H1 (cell line): ENCODE measurements at regions not wholly inside any gene's neighbourhood (a gene's known extent, or its start where the extent isn't known, plus 50 kb on each side); places are given as distances from the start of the nearest gene placed in this dataset.
A peak's percentile ranks its signal among the peaks of the same experiment; 100 is the strongest.

Source experiments
- CTCF ChIA-PET: fragments of 300-600 bp; sonication (Branson Sonifier 250); formaldehyde crosslinking; loops from one replicate; lab custom pipeline; 2021; ENCODE audit not compliant: partially characterized antibody; lab: Charles Lee
- POLR2A ChIA-PET: fragments of 300-600 bp; sonication (Branson Sonifier 250); formaldehyde crosslinking; loops from one replicate; lab custom pipeline; 2021; ENCODE audit warnings: inconsistent platforms; ENCODE audit not compliant: partially characterized antibody; lab: Charles Lee
- DNase-seq, 2 experiments: peaks; one replicate each; pipeline versions ENCODE4 v3.0.0 to v3.0.0-alpha.2; 2010 to 2022; ENCODE audit warnings: low spot score in 2 of 2, low read depth in 1 of 2, mixed read lengths in 1 of 2
- FAIRE-seq: peaks from 2 replicates; lab custom pipeline; 2011; peaks lifted over from hg19 to GRCh38; lab: Jason Lieb, UNC
- H2AFZ ChIP-seq: 2 replicates; pipeline ENCODE4 v1.8.1; 2012; ENCODE audit warnings: low read length, inconsistent platforms
- H2AK5ac ChIP-seq: 2 replicates; pipeline ENCODE4 v1.6.1; 2013; ENCODE audit warnings: low read depth, low read length
- H2BK120ac ChIP-seq: replicated peaks from 2 replicates; pipeline ENCODE3; 2013; ENCODE audit warnings: low read depth, low read length, inconsistent platforms
- H2BK12ac ChIP-seq: 2 replicates; pipeline ENCODE4 v1.6.1; 2013; ENCODE audit warnings: low read depth, low read length
- H2BK15ac ChIP-seq: 2 replicates; pipeline ENCODE4 v1.6.1; 2013; ENCODE audit warnings: low read length
- H2BK20ac ChIP-seq: 2 replicates; pipeline ENCODE4 v1.6.1; 2013; ENCODE audit warnings: low read length
- H2BK5ac ChIP-seq: 2 replicates; pipeline ENCODE4 v1.6.1; 2013; ENCODE audit warnings: low read depth, low read length
- H3K14ac ChIP-seq: 2 replicates; pipeline ENCODE4 v1.6.1; 2013; ENCODE audit warnings: inconsistent platforms; ENCODE audit not compliant: insufficient read length
- H3K18ac ChIP-seq: 2 replicates; pipeline ENCODE4 v1.6.1; 2013; ENCODE audit warnings: low read length; ENCODE audit errors: extremely low read depth
- H3K23ac ChIP-seq: 2 replicates; pipeline ENCODE4 v1.6.1; 2013; ENCODE audit warnings: inconsistent platforms; ENCODE audit not compliant: insufficient read length
- H3K23me2 ChIP-seq: 2 replicates; pipeline ENCODE4 v1.6.1; 2013; ENCODE audit warnings: low read depth, low read length
- H3K27ac ChIP-seq: 2 replicates; pipeline ENCODE4 v1.6.1; 2011; ENCODE audit warnings: low read depth, low read length, inconsistent platforms
- H3K27me3 ChIP-seq, 4 experiments: replicated peaks in 1 of 4; 1 replicate in 1 of 4; 2 replicates in 3 of 4; pipeline versions ENCODE4 v1.6.1 to v1.8.1; 2011 to 2013; ENCODE audit warnings: low read length in 3 of 4, mild to moderate bottlenecking in 3 of 4, inconsistent platforms in 2 of 4, mixed read lengths in 2 of 4, moderate library complexity in 1 of 4; ENCODE audit not compliant: control insufficient read depth in 3 of 4, insufficient read depth in 3 of 4; ENCODE audit errors: extremely low read depth in 1 of 4
- H3K36me3 ChIP-seq, 4 experiments: 2 replicates each; pipeline versions ENCODE4 v1.6.1 to v1.8.1; 2011 to 2013; ENCODE audit warnings: mild to moderate bottlenecking in 4 of 4, low read length in 3 of 4, moderate library complexity in 2 of 4, control low read depth in 1 of 4, inconsistent platforms in 1 of 4; ENCODE audit not compliant: insufficient read depth in 4 of 4, control insufficient read depth in 2 of 4
- H3K4ac ChIP-seq: replicated peaks from 2 replicates; pipeline ENCODE3; 2013; ENCODE audit warnings: low read length, low read depth, mixed read lengths, inconsistent platforms; ENCODE audit not compliant: insufficient read length
- H3K4me1 ChIP-seq, 4 experiments: replicated peaks in 1 of 4; 1 replicate in 1 of 4; 2 replicates in 3 of 4; pipeline versions ENCODE4 v1.6.1 to v1.8.1; 2011 to 2013; ENCODE audit warnings: low read length in 3 of 4, inconsistent platforms in 2 of 4, mixed read lengths in 1 of 4; ENCODE audit not compliant: insufficient read depth in 4 of 4, control insufficient read depth in 3 of 4
- H3K4me2 ChIP-seq, 2 experiments: 2 replicates each; pipeline versions ENCODE4 v1.6.1 to v1.8.1; 2011 to 2013; ENCODE audit warnings: low read depth in 2 of 2, low read length in 2 of 2, control low read depth in 1 of 2, inconsistent platforms in 1 of 2, mild to moderate bottlenecking in 1 of 2; ENCODE audit not compliant: insufficient read depth in 1 of 2
- H3K4me3 ChIP-seq, 4 experiments: fragments of 200-600, 300-600 bp in 1 of 4; sonication (generic), shearing (Covaris generic), sonication (Bioruptor Twin) in 1 of 4; 2 replicates each; pipeline versions ENCODE4 v1.5.1 to v1.8.1; 2011 to 2016; ENCODE audit warnings: low read length in 4 of 4, low read depth in 3 of 4, control low read depth in 2 of 4, inconsistent platforms in 2 of 4, mild to moderate bottlenecking in 2 of 4, mixed read lengths in 1 of 4, moderate library complexity in 1 of 4; ENCODE audit not compliant: insufficient read depth in 2 of 4; ENCODE audit errors: extremely low read depth in 1 of 4
- H3K56ac ChIP-seq: replicated peaks from 2 replicates; pipeline ENCODE3; 2013; ENCODE audit warnings: low read depth, mild to moderate bottlenecking, mixed read lengths, low read length, inconsistent platforms; ENCODE audit not compliant: insufficient read length
- H3K79me1 ChIP-seq: 2 replicates; pipeline ENCODE4 v1.6.1; 2013; ENCODE audit warnings: low read depth, low read length, control low read depth
- H3K79me2 ChIP-seq, 2 experiments: 2 replicates each; pipeline versions ENCODE4 v1.6.1 to v1.8.1; 2012 to 2013; ENCODE audit warnings: low read length in 2 of 2, mild to moderate bottlenecking in 2 of 2, inconsistent platforms in 1 of 2; ENCODE audit not compliant: insufficient read depth in 2 of 2, control insufficient read depth in 1 of 2
- H3K9ac ChIP-seq, 4 experiments: replicated peaks in 1 of 4; 1 replicate in 1 of 4; 2 replicates in 3 of 4; pipeline versions ENCODE4 v1.6.1 to v1.8.1; 2011 to 2013; ENCODE audit warnings: low read depth in 3 of 4, low read length in 3 of 4, control low read depth in 2 of 4, mild to moderate bottlenecking in 2 of 4, moderate library complexity in 2 of 4, inconsistent platforms in 1 of 4; ENCODE audit errors: extremely low read depth in 1 of 4
- H3K9me3 ChIP-seq, 2 experiments: 2 replicates each; pipeline versions ENCODE4 v1.6.1 to v1.8.1; 2012 to 2013; ENCODE audit warnings: mild to moderate bottlenecking in 2 of 2, moderate library complexity in 2 of 2, control low read depth in 1 of 2, inconsistent platforms in 1 of 2, low read depth in 1 of 2, low read length in 1 of 2, mixed read lengths in 1 of 2; ENCODE audit not compliant: insufficient read depth in 2 of 2
- H4K20me1 ChIP-seq, 2 experiments: replicated peaks in 1 of 2; 2 replicates each; pipeline versions ENCODE3 to v1.8.1; 2011 to 2013; ENCODE audit warnings: inconsistent platforms in 2 of 2, low read length in 2 of 2, mild to moderate bottlenecking in 1 of 2; ENCODE audit not compliant: insufficient read depth in 2 of 2, control insufficient read depth in 1 of 2
- H4K5ac ChIP-seq: 2 replicates; pipeline ENCODE4 v1.6.1; 2013; ENCODE audit warnings: low read length, low read depth, mixed read lengths, inconsistent platforms; ENCODE audit not compliant: insufficient read length
- H4K8ac ChIP-seq: 2 replicates; pipeline ENCODE4 v1.8.0; 2013; ENCODE audit warnings: mild to moderate bottlenecking, moderate library complexity, low read length, inconsistent platforms; ENCODE audit not compliant: insufficient read depth; ENCODE audit errors: extremely low read depth
- H4K91ac ChIP-seq: replicated peaks from 2 replicates; pipeline ENCODE3; 2013; ENCODE audit warnings: low read length, mixed read lengths, inconsistent platforms; ENCODE audit not compliant: insufficient read length
- FOSL1 ChIP-seq: IDR thresholded peaks from 2 replicates; pipeline ENCODE4 v1.6.1; 2011; ENCODE audit warnings: mild to moderate bottlenecking, low read depth, low read length, moderate library complexity; ENCODE audit not compliant: insufficient read depth
- RAD21 ChIP-seq, 2 experiments: IDR thresholded peaks in 1 of 2; conservative IDR thresholded peaks in 1 of 2; 2 replicates each; pipeline ENCODE4 v1.6.1; 2011; ENCODE audit warnings: low read depth in 2 of 2, low read length in 2 of 2, improper control_type of control experiment in 1 of 2, inconsistent platforms in 1 of 2, mild to moderate bottlenecking in 1 of 2, moderate library complexity in 1 of 2
- WGBS, 2 experiments: shearing (Covaris generic) in 1 of 2; methylation state at CpG; one replicate each; pipeline versions ENCODE4 v1.1.6 to v1.1.7; 2013 to 2015; ENCODE audit warnings: low lambda C conversion rate in 2 of 2, mixed read lengths in 2 of 2, inconsistent platforms in 1 of 2, low coverage in 1 of 2, missing lambda C conversion rate in 1 of 2; ENCODE audit not compliant: insufficient replicate concordance in 2 of 2, insufficient coverage in 1 of 2, insufficient read length in 1 of 2; ENCODE audit errors: extremely low coverage in 1 of 2, missing lambda C conversion rate in 1 of 2; 5-methylcytosine and 5-hydroxymethylcytosine counted together
- TF ChIP-seq, protein P1 (sequence below), 3 experiments: IDR thresholded peaks; 1 replicate in 2 of 3; 2 replicates in 1 of 3; pipeline versions ENCODE4 v1.5.1 to v1.6.1; 2011; ENCODE audit warnings: low read length in 3 of 3, mild to moderate bottlenecking in 3 of 3, inconsistent platforms in 2 of 3, low read depth in 1 of 3, moderate library complexity in 1 of 3; ENCODE audit not compliant: insufficient read depth in 1 of 3; ENCODE audit errors: control extremely low read depth in 1 of 3

- Histone ChIP-seq H3K9me3 (no peaks in the 10 kb centered on the region), H3K27me3 (no peaks in the 10 kb centered on the region), H4K91ac (no peak overlapping the region), H3K23me2 (no peaks in the 10 kb centered on the region), H3K4me3 (no peak overlapping the region), H3K4ac (no peak overlapping the region), H3K18ac (no peak overlapping the region), H3K79me2 (no peaks in the 10 kb centered on the region), H2AK5ac (no peak overlapping the region), H4K20me1 (no peaks in the 10 kb centered on the region), H2BK20ac (no peak overlapping the region), H2BK120ac (no peak overlapping the region), H4K8ac (no peak overlapping the region), H2BK12ac (no peak overlapping the region), H3K79me1 (no peaks in the 10 kb centered on the region), H3K36me3 (peaks cover 0 to 4% (median 0%) of the 10 kb centered on the region in 4 experiments; a peak in 1 of 8 replicates), H2AFZ (no peak overlapping the region), H3K14ac (no peak overlapping the region), H3K4me2 (no peak overlapping the region), H3K23ac (no peak overlapping the region), H4K5ac (no peak overlapping the region), H2BK15ac (no peak overlapping the region), H3K9ac (no peak overlapping the region), H3K27ac (no peak overlapping the region), H2BK5ac (no peak overlapping the region), H3K4me1 (peaks cover 0 to 3% (median 0%) of the 10 kb centered on the region in 4 experiments; a peak in 1 of 7 replicates), H3K56ac (no peak overlapping the region)
- DNase-seq (no peak), FAIRE-seq (peak; percentile 69)
- TF ChIP-seq RAD21 (IDR thresholded peaks at IDR 0.05 in 1 of 2, conservative IDR thresholded peaks at IDR 0.05 in 1 of 2; ENCODE audit: low read depth in 2 of 2, low read length in 2 of 2) (peak in 1 of 2 experiments; percentile 5; a peak in 2 of 4 replicates), FOSL1 (no peak)
- TF ChIP-seq, protein P1, sequence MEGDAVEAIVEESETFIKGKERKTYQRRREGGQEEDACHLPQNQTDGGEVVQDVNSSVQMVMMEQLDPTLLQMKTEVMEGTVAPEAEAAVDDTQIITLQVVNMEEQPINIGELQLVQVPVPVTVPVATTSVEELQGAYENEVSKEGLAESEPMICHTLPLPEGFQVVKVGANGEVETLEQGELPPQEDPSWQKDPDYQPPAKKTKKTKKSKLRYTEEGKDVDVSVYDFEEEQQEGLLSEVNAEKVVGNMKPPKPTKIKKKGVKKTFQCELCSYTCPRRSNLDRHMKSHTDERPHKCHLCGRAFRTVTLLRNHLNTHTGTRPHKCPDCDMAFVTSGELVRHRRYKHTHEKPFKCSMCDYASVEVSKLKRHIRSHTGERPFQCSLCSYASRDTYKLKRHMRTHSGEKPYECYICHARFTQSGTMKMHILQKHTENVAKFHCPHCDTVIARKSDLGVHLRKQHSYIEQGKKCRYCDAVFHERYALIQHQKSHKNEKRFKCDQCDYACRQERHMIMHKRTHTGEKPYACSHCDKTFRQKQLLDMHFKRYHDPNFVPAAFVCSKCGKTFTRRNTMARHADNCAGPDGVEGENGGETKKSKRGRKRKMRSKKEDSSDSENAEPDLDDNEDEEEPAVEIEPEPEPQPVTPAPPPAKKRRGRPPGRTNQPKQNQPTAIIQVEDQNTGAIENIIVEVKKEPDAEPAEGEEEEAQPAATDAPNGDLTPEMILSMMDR (IDR thresholded peaks at IDR 0.05; ENCODE audit: control extremely low read depth in 1 of 3, insufficient read depth in 1 of 3, low read depth in 1 of 3, low read length in 3 of 3) = peak in 1 of 3 experiments; percentile 13; a peak in 1 of 4 replicates
- 90% methylated on average over 2 of the region's 2 CpGs; no CpG with 5 or more reads in 1 of the 2 experiments for WGBS, 2 experiments
- ChIA-PET CTCF (interaction anchor here (0.9 to 1.4 kb wide), 5 partner anchors 10 to 170 kb away, joined by 3 to 5 read pairs (median 4); no protein-coding TSS in a partner anchor), POLR2A (interaction anchor here (1.2 kb wide), 1 partner anchor 25 kb away, joined by 6 read pairs; no protein-coding TSS in a partner anchor)
These were observed 80.0 kb upstream of the SLC8A3 start for GRCh38 chr14:70268760-70269159.
